DND-41 (cell line): ENCODE measurements at regions not wholly inside any gene's neighbourhood (a gene's known extent, or its start where the extent isn't known, plus 50 kb on each side); places are given as distances from the start of the nearest gene placed in this dataset.

ENCODE experiments used
- ATAC-seq: fragments of 200-7000 bp; cut with Tn5 transposase; 3 replicates; pipeline ENCODE4 v1.9.1; 2021; ENCODE audit warnings: low read depth; ENCODE audit not compliant: insufficient read depth
- DNase-seq: peaks from one replicate; pipeline ENCODE4 v3.0.0-alpha.2; 2020
- H2AFZ ChIP-seq: 2 replicates; pipeline ENCODE4 v1.6.0; 2012; ENCODE audit warnings: low read depth, low read length
- H3K27ac ChIP-seq: 2 replicates; pipeline ENCODE4 v1.5.1; 2012; ENCODE audit warnings: low read length, inconsistent platforms
- H3K27me3 ChIP-seq: fragments of 200-600 bp; sonication (generic); 2 replicates; pipeline ENCODE4 v1.6.0; 2012; ENCODE audit warnings: low read length, mild to moderate bottlenecking, inconsistent platforms; ENCODE audit not compliant: insufficient read depth, poor library complexity
- H3K36me3 ChIP-seq: 2 replicates; pipeline ENCODE4 v1.5.1; 2012; ENCODE audit warnings: low read length, inconsistent platforms; ENCODE audit not compliant: insufficient read depth
- H3K4me1 ChIP-seq: 2 replicates; pipeline ENCODE4 v1.5.1; 2012; ENCODE audit warnings: mild to moderate bottlenecking, low read length; ENCODE audit not compliant: insufficient read depth
- H3K4me2 ChIP-seq: 2 replicates; pipeline ENCODE4 v1.6.0; 2012; ENCODE audit warnings: mild to moderate bottlenecking, moderate library complexity, low read length, inconsistent platforms; ENCODE audit not compliant: insufficient read depth
- H3K4me3 ChIP-seq, 2 experiments: fragments of 200-600 bp in 1 of 2; shearing (Covaris generic) in 1 of 2; 2 replicates each; pipeline ENCODE4 v1.5.1; 2012 to 2016; ENCODE audit warnings: inconsistent platforms in 2 of 2, low read length in 2 of 2, mild to moderate bottlenecking in 2 of 2, low read depth in 1 of 2, moderate library complexity in 1 of 2
- H3K79me2 ChIP-seq: 2 replicates; pipeline ENCODE4 v1.6.0; 2012; ENCODE audit warnings: low read length, inconsistent platforms; ENCODE audit not compliant: insufficient read depth
- H3K9ac ChIP-seq: 2 replicates; pipeline ENCODE4 v1.6.0; 2012; ENCODE audit warnings: low read depth, mild to moderate bottlenecking, inconsistent platforms, low read length, moderate library complexity
- H3K9me3 ChIP-seq: 2 replicates; pipeline ENCODE4 v1.5.1; 2012; ENCODE audit warnings: low read length, moderate library complexity, mild to moderate bottlenecking, inconsistent platforms; ENCODE audit not compliant: insufficient read depth, severe bottlenecking
- H4K20me1 ChIP-seq: 2 replicates; pipeline ENCODE4 v1.6.0; 2012; ENCODE audit warnings: low read length; ENCODE audit not compliant: insufficient read depth
- CTCF ChIP-seq: IDR thresholded peaks from 2 replicates; pipeline ENCODE4 v1.5.1; 2012; ENCODE audit warnings: borderline replicate concordance, low read length, moderate library complexity, mild to moderate bottlenecking; ENCODE audit not compliant: poor library complexity, severe bottlenecking; ENCODE audit errors: extremely low read depth
- EZH2 ChIP-seq: IDR thresholded peaks from 3 replicates; pipeline ENCODE4 v1.6.1; 2012; ENCODE audit warnings: borderline replicate concordance, low read depth, mild to moderate bottlenecking, moderate library complexity, low read length, inconsistent platforms; ENCODE audit not compliant: severe bottlenecking

GRCh38 chr9:107110153-107110552 is 172.9 kb upstream of the RAD23B start:
- TF ChIP-seq CTCF (no peak), EZH2 (no peak)
- no peak overlapping the region for H2AFZ ChIP-seq
- H3K27me3 ChIP-seq, result peaks cover 3% of the 10 kb centered on the region
- H4K20me1 ChIP-seq, result no peaks in the 10 kb centered on the region
- DNase-seq (no peak), ATAC-seq (no peak)
- no peak overlapping the region for H3K27ac ChIP-seq
- no peak overlapping the region for H3K9ac ChIP-seq
- H3K9me3 ChIP-seq, result no peaks in the 10 kb centered on the region
- no peaks in the 10 kb centered on the region for H3K4me1 ChIP-seq
- H3K4me3 ChIP-seq, result no peak overlapping the region
- no peak overlapping the region for H3K4me2 ChIP-seq
- no peaks in the 10 kb centered on the region for H3K79me2 ChIP-seq
- no peaks in the 10 kb centered on the region for H3K36me3 ChIP-seq

- Histone ChIP-seq H3K4me1 (no peaks in the 10 kb centered on the region), H4K20me1 (no peaks in the 10 kb centered on the region), H2AFZ (no peak overlapping the region), H3K79me2 (no peaks in the 10 kb centered on the region), H3K27ac (no peak overlapping the region), H3K27me3 (no peaks in the 10 kb centered on the region), H3K4me3 (no peak overlapping the region), H3K4me2 (no peak overlapping the region), H3K36me3 (no peaks in the 10 kb centered on the region), H3K9ac (no peak overlapping the region), H3K9me3 (no peaks in the 10 kb centered on the region)
- DNase-seq, result no peak
- TF ChIP-seq CTCF (no peak), EZH2 (no peak)
- ATAC-seq, result no peak
These were observed 170.3 kb upstream of the RAD23B start for GRCh38 chr9:107112707-107113243.

- ATAC-seq (no peak), DNase-seq (no peak)
- Histone ChIP-seq H3K4me1 (no peaks in the 10 kb centered on the region), H3K27ac (no peak overlapping the region), H3K4me2 (no peak overlapping the region), H2AFZ (no peak overlapping the region), H3K27me3 (no peaks in the 10 kb centered on the region), H3K9ac (no peak overlapping the region), H3K4me3 (no peak overlapping the region), H3K9me3 (no peaks in the 10 kb centered on the region), H3K36me3 (no peaks in the 10 kb centered on the region), H3K79me2 (no peaks in the 10 kb centered on the region), H4K20me1 (no peaks in the 10 kb centered on the region)
- TF ChIP-seq EZH2, result no peak
- no peak for TF ChIP-seq CTCF
These were observed 164.0 kb upstream of the RAD23B start for GRCh38 chr9:107118863-107119624.
